AML-193 (cell line): ENCODE measurements at regions not wholly inside any gene's neighbourhood (a gene's known extent, or its start where the extent isn't known, plus 50 kb on each side); places are given as distances from the start of the nearest gene placed in this dataset.
A peak's percentile ranks its signal among the peaks of the same experiment; 100 is the strongest.

Source experiments
- DNase-seq, 2 experiments: peaks; one replicate each; lab custom pipeline; 2025; lab: John Stamatoyannopoulos, UW

GRCh38 chr22:49326558-49326957, 501.1 kb downstream of the BRD1 start:
- DNase-seq: no peak

- no peak for DNase-seq
Observed at GRCh38 chr22:49325531-49326395, 501.9 kb downstream of the BRD1 start.

GRCh38 chr22:49324527-49325491, 502.9 kb downstream of the BRD1 start:
- DNase-seq: no peak

- DNase-seq: no peak
Observed at GRCh38 chr22:49323751-49324415, 503.8 kb downstream of the BRD1 start.

GRCh38 chr22:49322861-49323622, 504.6 kb downstream of the BRD1 start:
- DNase-seq: no peak

- no peak for DNase-seq
Observed at GRCh38 chr22:49322231-49322630, 505.4 kb downstream of the BRD1 start.

GRCh38 chr22:49321477-49322055, 506.1 kb downstream of the BRD1 start:
- DNase-seq: no peak

- no peak for DNase-seq
Observed at GRCh38 chr22:49320714-49321476, 506.8 kb downstream of the BRD1 start.

- DNase-seq: no peak
Observed at GRCh38 chr22:49317369-49317768, 510.3 kb downstream of the BRD1 start.

- no peak for DNase-seq
Observed at GRCh38 chr22:49312601-49313000, 515.1 kb downstream of the BRD1 start.

- DNase-seq: no peak
Observed at GRCh38 chr22:49310354-49310753, 517.3 kb downstream of the BRD1 start.

GRCh38 chr22:49308300-49308699, 519.4 kb downstream of the BRD1 start:
- no peak for DNase-seq

- no peak for DNase-seq
Observed at GRCh38 chr22:49307870-49308269, 519.8 kb downstream of the BRD1 start.

- DNase-seq: no peak
Observed at GRCh38 chr22:49307481-49307830, 520.2 kb downstream of the BRD1 start.

- DNase-seq: no peak
Observed at GRCh38 chr22:49306632-49307480, 520.8 kb downstream of the BRD1 start.

GRCh38 chr22:49305966-49306631, 521.6 kb downstream of the BRD1 start:
- DNase-seq: no peak

- peak; percentile 5 to 6 for DNase-seq
Observed at GRCh38 chr22:49305214-49305965, 522.3 kb downstream of the BRD1 start.

- DNase-seq: no peak
Observed at GRCh38 chr22:49303781-49304461, 523.8 kb downstream of the BRD1 start.
